SH-SY5Y (cell line): ENCODE measurements at regions not wholly inside any gene's neighbourhood (a gene's known extent, or its start where the extent isn't known, plus 50 kb on each side); places are given as distances from the start of the nearest gene placed in this dataset.

Source experiments
- GATA2 ChIP-seq: IDR thresholded peaks from 2 replicates; pipeline ENCODE4 v1.6.1; 2011; ENCODE audit warnings: mild to moderate bottlenecking, low read depth, low read length
- GATA3 ChIP-seq: IDR thresholded peaks from 2 replicates; pipeline ENCODE4 v1.6.1; 2011; ENCODE audit warnings: low read depth, mild to moderate bottlenecking, low read length, moderate library complexity

DNA sequence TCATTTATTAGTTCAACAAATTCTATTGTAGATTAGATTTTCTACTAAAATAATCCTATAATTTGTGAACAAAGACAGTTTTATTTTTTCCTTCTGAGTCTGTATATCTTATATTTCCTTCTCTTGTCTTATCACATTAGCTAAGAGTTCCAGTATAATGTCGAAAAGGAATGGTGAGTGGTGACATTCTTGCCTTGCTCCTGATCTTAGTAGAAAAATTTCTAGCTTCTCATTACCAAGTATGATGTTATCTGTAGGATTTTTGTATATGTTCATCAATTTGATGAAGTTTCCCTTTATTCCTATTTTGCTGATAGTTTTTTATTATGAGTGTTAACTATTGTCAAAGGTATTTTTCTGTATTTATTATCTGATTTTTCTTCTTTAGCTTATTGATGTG, 756.6 kb upstream of the BCHE start:
- TF ChIP-seq GATA2 (no peak), GATA3 (no peak)
